Motor neuron (in vitro differentiated cells): ENCODE measurements at regions not wholly inside any gene's neighbourhood (a gene's known extent, or its start where the extent isn't known, plus 50 kb on each side); places are given as distances from the start of the nearest gene placed in this dataset.

Experiments used
- ATAC-seq, 8 experiments: fragments of 200-7000 bp; cut with Tn5 transposase; replicated peaks in 6 of 8; 2 replicates each; pipeline ENCODE4 v1.8.0; 2021; ENCODE audit warnings: mild to moderate bottlenecking in 8 of 8, moderate library complexity in 8 of 8
- H3K27ac ChIP-seq, 2 donors: fragments of 250-450 bp; sonication (Bioruptor Pico); 2 replicates each; pipeline ENCODE4 v1.9.0; 2021; ENCODE audit warnings: antibody characterized with exemption in 2 of 2, mild to moderate bottlenecking in 2 of 2, moderate library complexity in 1 of 2
- H3K4me1 ChIP-seq, 2 donors: fragments of 250-450 bp; sonication (Bioruptor Pico); replicated peaks in 1 of 2; 2 replicates each; pipeline ENCODE4 v1.6.1; 2021; ENCODE audit warnings: antibody characterized with exemption in 2 of 2, mild to moderate bottlenecking in 2 of 2, moderate library complexity in 1 of 2
- H3K4me3 ChIP-seq, 5 donors: fragments of 250-450 bp; sonication (Bioruptor Pico); 2 replicates each; pipeline ENCODE4 v1.9.0; 2021; ENCODE audit warnings: antibody characterized with exemption in 5 of 5, mild to moderate bottlenecking in 5 of 5, moderate library complexity in 4 of 5
- WGBS, 10 experiments: fragments of 450-650 bp; shearing (Covaris generic); methylation state at CpG; one replicate each; pipeline ENCODE4 v1.0.0; 2022; 5-methylcytosine and 5-hydroxymethylcytosine counted together
- in situ Hi-C, 9 experiments: fragments of 400-800 bp; cut with MboI; loops; one replicate each; pipeline ENCODE4 v1.15.0; 2021; ENCODE audit warnings: low sequenced_read_pairs in 9 of 9, low pct_unique_long_range_greater_than_20kb in 2 of 9; ENCODE audit not compliant: unreplicated experiment in 9 of 9

DNA sequence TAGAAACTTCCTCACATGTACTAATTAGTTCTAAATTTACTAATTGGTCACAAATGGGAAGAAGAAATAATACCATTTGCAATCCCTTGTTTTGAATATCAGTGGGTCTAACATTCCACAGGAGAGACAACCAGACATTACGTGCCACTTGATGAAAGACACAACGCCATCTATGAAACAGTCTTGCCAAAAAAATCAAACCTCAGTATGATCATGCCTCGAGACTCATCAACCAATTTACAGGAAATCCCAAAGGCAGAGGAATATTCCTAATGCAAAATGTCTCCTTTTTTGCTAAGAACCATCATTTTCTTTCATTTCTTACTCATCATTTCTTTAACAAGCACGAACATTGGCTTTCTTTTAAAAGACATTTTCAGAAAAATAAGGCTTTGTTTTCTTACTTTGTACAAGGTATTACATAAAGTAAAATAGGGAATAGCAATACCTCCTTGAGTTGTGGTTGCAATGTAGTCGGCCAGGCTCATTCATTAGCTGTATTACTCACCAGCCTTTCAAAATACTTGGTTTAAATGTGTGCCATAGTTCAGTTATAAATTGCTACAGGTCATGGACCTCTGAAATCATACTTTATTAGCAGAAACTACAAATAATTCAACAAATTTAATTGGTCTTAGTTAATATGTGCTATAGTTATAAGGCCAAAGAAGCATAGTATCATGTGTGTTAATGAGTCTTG lies 436.2 kb upstream of the FLRT2 start:
- peak in 3 of 8 experiments; percentile 28 to 43 (median 32) for ATAC-seq

DNA sequence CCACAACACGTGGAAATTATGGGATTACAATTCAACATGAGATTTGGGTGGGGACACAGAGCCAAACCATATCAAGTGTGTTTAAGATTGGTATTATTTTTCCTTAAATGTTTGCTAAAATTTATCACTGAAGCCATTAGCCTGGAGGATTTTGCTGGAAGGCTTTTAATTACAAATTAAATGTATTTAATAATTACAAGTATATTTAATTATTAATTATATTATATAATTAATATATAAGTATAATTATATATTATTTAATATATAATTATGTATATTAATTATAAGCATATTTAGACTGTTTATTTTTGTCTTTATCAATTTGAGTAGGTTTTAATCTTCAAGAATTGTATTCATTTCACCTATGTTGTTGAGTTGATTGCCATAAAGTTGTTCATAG lies 427.4 kb upstream of the FLRT2 start:
- no peak overlapping the region for H3K4me3 ChIP-seq
- H3K27ac ChIP-seq: no peak overlapping the region
- H3K4me1 ChIP-seq: no peaks in the 10 kb centered on the region
- ATAC-seq: no peak
- 14 to 80% (median 67%) methylated on average over 1 of the region's 1 CpG; no CpG with 5 or more reads in 5 of the 10 experiments for WGBS, 10 experiments
- in situ Hi-C loops: no loop called here

More for the DNA sequence above, 436.2 kb upstream of the FLRT2 start:
- in situ Hi-C loops: no loop called here
- Histone ChIP-seq H3K4me1 (no peaks in the 10 kb centered on the region), H3K27ac (no peak overlapping the region), H3K4me3 (no peak overlapping the region)
- 40 to 100% (median 64%) methylated on average over 1 to 5 of the region's 5 CpGs for WGBS, 10 experiments

GRCh38 chr14:85106506-85106905 lies 423.4 kb upstream of the FLRT2 start:
- Histone ChIP-seq H3K4me3 (no peak overlapping the region), H3K27ac (no peak overlapping the region), H3K4me1 (no peaks in the 10 kb centered on the region)
- in situ Hi-C loops: no loop called here
- ATAC-seq: no peak
- 21 to 100% (median 86%) methylated on average over 1 to 2 of the region's 2 CpGs for WGBS, 10 experiments

DNA sequence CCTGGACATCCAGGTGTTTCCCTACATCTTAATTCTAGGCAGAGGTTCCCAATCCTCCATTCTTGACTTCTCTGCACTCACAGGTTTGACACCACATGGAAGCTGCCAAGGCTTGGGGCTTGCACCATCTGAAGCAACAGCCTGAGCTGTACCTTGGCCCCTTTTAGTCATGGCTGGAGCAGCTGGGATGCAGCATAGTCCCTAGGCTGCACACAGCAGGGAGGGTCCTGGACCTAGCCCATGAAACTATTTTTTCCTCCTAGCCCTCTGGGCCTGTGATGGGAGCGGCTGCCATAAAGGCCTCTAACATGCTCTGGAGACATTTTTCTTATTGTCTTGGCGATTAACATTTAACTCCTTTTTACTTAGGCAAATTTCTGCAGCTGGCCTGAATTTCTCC lies 417.2 kb upstream of the FLRT2 start:
- no peak overlapping the region for H3K27ac ChIP-seq
- ATAC-seq: no peak
- in situ Hi-C loops: no loop called here
- no peaks in the 10 kb centered on the region for H3K4me1 ChIP-seq
- H3K4me3 ChIP-seq: no peak overlapping the region
- 0 to 100% (median 55%) methylated on average over 1 to 2 of the region's 2 CpGs; no CpG with 5 or more reads in 2 of the 10 experiments for WGBS, 10 experiments

- peaks cover 0 to 7% of the 10 kb centered on the region in 2 donors for H3K4me1 ChIP-seq
- in situ Hi-C loops: no loop called here
- H3K4me3 ChIP-seq: no peak overlapping the region
- ATAC-seq: no peak
- H3K27ac ChIP-seq: no peak overlapping the region
- 0 to 86% (median 56%) methylated on average over 1 of the region's 1 CpG; no CpG with 5 or more reads in 5 of the 10 experiments for WGBS, 10 experiments
Measured at GRCh38 chr14:85115921-85116320, 414.0 kb upstream of the FLRT2 start.

DNA sequence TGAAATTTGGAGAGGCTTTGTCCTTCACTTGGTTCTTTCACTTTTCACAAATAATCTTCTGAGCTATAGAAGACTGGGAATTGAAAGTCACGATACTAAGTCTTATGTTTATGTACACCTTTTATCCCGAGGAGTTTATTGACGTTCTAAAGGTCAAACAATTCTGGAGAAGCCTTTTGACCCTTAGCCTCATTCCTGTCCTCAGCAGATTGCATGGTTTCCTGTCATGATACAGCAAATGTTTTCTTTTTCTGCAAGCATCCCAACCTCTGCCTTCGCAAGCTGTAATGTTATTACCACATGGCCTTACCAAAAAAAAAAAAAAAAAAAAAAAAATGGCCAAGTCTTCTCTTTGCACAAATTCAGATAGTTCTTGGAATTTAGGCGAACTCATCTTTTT lies 411.7 kb upstream of the FLRT2 start:
- ATAC-seq: no peak
- no peak overlapping the region for H3K4me3 ChIP-seq
- 4 to 66% (median 47%) methylated on average over 3 to 5 of the region's 5 CpGs for WGBS, 10 experiments
- H3K27ac ChIP-seq: no peak overlapping the region
- peaks cover 0 to 7% of the 10 kb centered on the region in 2 donors for H3K4me1 ChIP-seq
- in situ Hi-C loops: no loop called here

GRCh38 chr14:85122690-85123089 lies 407.3 kb upstream of the FLRT2 start:
- peaks cover 0 to 7% of the 10 kb centered on the region in 2 donors for H3K4me1 ChIP-seq
- no peak overlapping the region for H3K27ac ChIP-seq
- in situ Hi-C loops: no loop called here
- ATAC-seq: no peak
- no peak overlapping the region for H3K4me3 ChIP-seq

DNA sequence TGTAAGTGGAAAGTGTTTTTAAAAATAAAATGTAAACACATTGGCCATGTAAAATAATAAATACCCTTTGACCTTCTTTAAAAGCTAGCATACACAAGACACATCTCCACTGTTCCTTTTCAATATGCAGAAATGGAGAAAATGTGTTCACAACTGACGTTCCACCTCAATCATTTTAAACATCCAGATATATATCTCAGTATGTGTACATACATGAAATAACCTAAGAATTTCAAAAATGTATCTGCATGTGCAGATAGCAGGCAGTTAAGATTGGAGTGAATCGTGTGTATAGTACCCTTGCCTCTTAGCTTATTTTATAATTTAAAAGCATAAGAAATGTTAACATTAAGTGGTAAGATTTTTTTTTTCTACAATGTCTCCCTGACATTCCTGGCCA lies 406.2 kb upstream of the FLRT2 start:
- Histone ChIP-seq H3K4me1 (peaks cover 0 to under 1% of the 10 kb centered on the region in 2 donors), H3K27ac (no peak overlapping the region), H3K4me3 (no peak overlapping the region)
- WGBS, 10 experiments: 6 to 100% (median 64%) methylated on average over 1 to 2 of the region's 2 CpGs; no CpG with 5 or more reads in 1 of the 10 experiments
- peak in 1 of 8 experiments; percentile 89 for ATAC-seq
- in situ Hi-C loops: no loop called here

- H3K4me1 ChIP-seq: no peaks in the 10 kb centered on the region
- H3K27ac ChIP-seq: no peak overlapping the region
- 47 to 100% (median 87%) methylated on average over 2 to 3 of the region's 3 CpGs; no CpG with 5 or more reads in 2 of the 10 experiments for WGBS, 10 experiments
- no peak for ATAC-seq
- no peak overlapping the region for H3K4me3 ChIP-seq
- in situ Hi-C loops: no loop called here
Measured at GRCh38 chr14:85124631-85125290, 405.2 kb upstream of the FLRT2 start.

DNA sequence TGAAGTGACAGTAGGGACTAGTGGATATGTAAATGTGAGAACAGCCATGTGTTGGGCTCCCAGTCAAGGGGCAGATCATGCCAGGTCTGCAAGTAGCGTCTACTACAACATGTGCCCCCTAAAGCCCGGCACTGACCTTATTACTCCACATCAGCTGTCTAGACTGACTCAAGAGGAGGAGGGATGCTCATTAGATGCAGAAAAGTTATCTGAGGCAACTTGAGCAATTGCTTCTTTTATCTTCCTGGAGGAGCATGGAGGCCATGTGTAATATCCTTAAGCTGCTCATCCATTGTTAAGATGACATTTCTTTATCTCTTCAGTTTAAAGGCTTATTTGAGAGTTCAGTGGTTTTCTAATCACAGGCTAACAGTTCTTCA lies 404.7 kb upstream of the FLRT2 start:
- no peak for ATAC-seq
- Histone ChIP-seq H3K27ac (no peak overlapping the region), H3K4me1 (no peaks in the 10 kb centered on the region), H3K4me3 (no peak overlapping the region)
- 0 to 100% (median 76%) methylated on average over 1 to 2 of the region's 2 CpGs; no CpG with 5 or more reads in 1 of the 10 experiments for WGBS, 10 experiments
- in situ Hi-C loops: no loop called here

DNA sequence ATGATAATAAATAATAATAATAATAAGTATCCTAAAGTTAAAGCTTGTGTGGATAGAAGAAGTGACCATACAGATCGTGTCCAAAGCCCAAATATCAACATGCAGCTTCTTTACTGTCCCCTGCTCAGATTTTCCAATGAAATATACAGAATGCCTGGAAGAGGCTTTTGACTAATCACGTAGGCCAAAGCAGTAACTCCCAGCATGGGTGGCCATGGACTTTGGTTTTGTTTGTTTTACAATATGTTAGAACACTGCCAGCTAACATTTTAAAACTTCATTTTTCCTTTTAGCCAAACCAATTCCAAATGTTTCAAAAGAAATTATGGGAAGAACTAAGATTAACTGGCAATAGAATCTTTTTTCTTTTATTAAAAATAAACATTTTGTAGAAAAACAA lies 400.0 kb upstream of the FLRT2 start:
- H3K4me3 ChIP-seq: no peak overlapping the region
- ATAC-seq: no peak
- in situ Hi-C loops: no loop called here
- no peak overlapping the region for H3K27ac ChIP-seq
- no peaks in the 10 kb centered on the region for H3K4me1 ChIP-seq
- whole genome bisulfite sequencing, 10 experiments: 21 to 100% (median 54%) methylated on average over 1 to 2 of the region's 2 CpGs; no CpG with 5 or more reads in 3 of the 10 experiments

DNA sequence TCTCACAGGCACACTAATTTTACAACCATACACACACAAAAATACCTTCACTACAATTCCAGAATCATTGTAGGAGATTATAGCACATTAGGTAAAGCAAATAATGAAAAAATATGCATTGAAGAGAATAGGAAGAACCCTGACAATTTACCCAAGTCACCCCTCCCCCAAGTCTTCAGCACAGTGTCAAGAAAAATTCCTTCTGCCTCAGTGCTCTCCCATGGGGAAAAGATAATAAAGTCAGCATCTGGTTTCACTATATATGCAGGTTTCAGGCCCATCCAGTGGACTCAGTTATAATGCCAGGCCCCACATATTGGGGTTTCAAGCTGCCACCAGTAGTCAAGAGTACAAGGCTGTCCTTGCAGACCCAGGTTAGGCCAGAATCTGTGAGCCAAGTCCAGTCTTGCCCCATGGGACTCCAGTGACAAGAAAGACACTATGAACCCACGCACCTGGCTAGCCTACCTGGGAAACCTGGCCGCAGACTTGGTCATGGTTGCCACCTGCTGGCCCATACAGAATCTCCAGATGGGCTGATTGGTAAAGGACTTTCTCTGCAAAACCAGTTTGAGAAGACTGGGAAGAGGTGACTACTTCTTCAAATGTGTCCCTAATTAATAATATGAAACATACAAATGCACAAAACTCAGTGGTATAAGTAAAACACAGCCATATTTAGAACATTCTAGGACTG lies 398.6 kb upstream of the FLRT2 start:
- H3K4me1 ChIP-seq: no peaks in the 10 kb centered on the region
- in situ Hi-C loops: no loop called here
- no peak for ATAC-seq
- no peak overlapping the region for H3K4me3 ChIP-seq
- 83 to 100% (median 100%) methylated on average over 1 to 2 of the region's 2 CpGs; no CpG with 5 or more reads in 7 of the 10 experiments for WGBS, 10 experiments
- no peak overlapping the region for H3K27ac ChIP-seq

DNA sequence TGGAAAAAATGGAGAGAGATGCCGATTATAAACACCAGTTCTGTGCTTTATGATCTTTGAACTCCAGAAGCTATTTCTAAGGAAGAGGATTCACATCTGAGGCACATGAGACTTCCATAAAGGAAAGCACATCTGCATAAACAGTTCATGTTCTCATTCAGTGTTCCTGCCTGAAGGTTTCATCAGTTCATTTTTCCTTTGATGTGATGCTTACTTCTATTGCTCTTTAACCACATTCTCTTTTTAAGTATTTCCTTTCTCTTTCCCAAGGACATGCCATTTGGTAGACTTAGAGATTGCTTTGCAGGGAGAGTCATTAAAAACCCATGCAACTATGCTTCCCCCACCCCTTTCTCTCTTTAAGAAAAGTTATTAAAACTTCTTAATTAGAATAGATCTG lies 387.0 kb upstream of the FLRT2 start:
- Histone ChIP-seq H3K4me1 (no peaks in the 10 kb centered on the region), H3K27ac (no peak overlapping the region), H3K4me3 (no peak overlapping the region)
- ATAC-seq: peak in 2 of 8 experiments; percentile 14 to 28
- in situ Hi-C loops: no loop called here
- WGBS, 10 experiments: 7 to 100% (median 60%) methylated on average over 1 of the region's 1 CpG; no CpG with 5 or more reads in 3 of the 10 experiments
